ENCODE measurements at regions not wholly inside any gene's neighbourhood (a gene's known extent, or its start where the extent isn't known, plus 50 kb on each side); places are given as distances from the start of the nearest gene placed in this dataset.

- H3K27me3 ChIP-seq (ENCODE audit: insufficient read depth, low read length) = no peaks in the 10 kb centered on the region
- H3K9ac ChIP-seq (ENCODE audit: low read length) = no peak overlapping the region
- H3K4me3 ChIP-seq (ENCODE audit: insufficient read depth, low read depth, low read length) = no peak overlapping the region
- Mint-ChIP-seq H3K4me1 (ENCODE audit: low read depth, unreplicated experiment) (no peaks in the 10 kb centered on the region), H3K27ac (ENCODE audit: unreplicated experiment) (no peak overlapping the region), H3K9me3 (ENCODE audit: unreplicated experiment) (no peaks in the 10 kb centered on the region), H3K27me3 (ENCODE audit: low read depth, unreplicated experiment) (no peaks in the 10 kb centered on the region), H3K4me3 (ENCODE audit: unreplicated experiment) (no peak overlapping the region), H3K36me3 (ENCODE audit: low read depth, unreplicated experiment) (no peaks in the 10 kb centered on the region)
- H3K36me3 ChIP-seq (ENCODE audit: insufficient read depth, low read length) = no peaks in the 10 kb centered on the region
- FAIRE-seq (no peak), DNase-seq (ENCODE audit: low read depth) (no peak)
- no peaks in the 10 kb centered on the region for H4K20me1 ChIP-seq (ENCODE audit: insufficient read depth, low read length)
- H2AFZ ChIP-seq (ENCODE audit: low read depth, low read length) = no peak overlapping the region
- no peaks in the 10 kb centered on the region for H3K9me3 ChIP-seq (ENCODE audit: insufficient read depth, low read depth, low read length)
- H3K4me2 ChIP-seq (ENCODE audit: low read length) = no peak overlapping the region
- no peak overlapping the region for H3K27ac ChIP-seq (ENCODE audit: low read depth, low read length)
- TF ChIP-seq CTCF (IDR thresholded peaks at IDR 0.05; ENCODE audit: insufficient read depth, low read depth, low read length) (no peak), EZH2 (IDR thresholded peaks at IDR 0.05; ENCODE audit: insufficient read depth, low read length) (no peak)
- no peaks in the 10 kb centered on the region for H3K79me2 ChIP-seq (ENCODE audit: insufficient read depth, low read length)
- H3K4me1 ChIP-seq (ENCODE audit: insufficient read depth, low read length) = no peaks in the 10 kb centered on the region
These were observed 260.9 kb upstream of the CHD6 start for GRCh38 chr20:41879123-41879522.

GRCh38 chr20:41877911-41878310 is 259.7 kb upstream of the CHD6 start:
- H3K9ac ChIP-seq (ENCODE audit: low read length) = no peak overlapping the region
- H3K4me1 Mint-ChIP-seq (ENCODE audit: low read depth, unreplicated experiment) = no peaks in the 10 kb centered on the region
- no peaks in the 10 kb centered on the region for H3K79me2 ChIP-seq (ENCODE audit: insufficient read depth, low read length)
- H2AFZ ChIP-seq (ENCODE audit: low read depth, low read length) = no peak overlapping the region
- H3K4me1 ChIP-seq (ENCODE audit: insufficient read depth, low read length) = no peaks in the 10 kb centered on the region
- no peak overlapping the region for H3K4me3 Mint-ChIP-seq (ENCODE audit: unreplicated experiment)
- no peaks in the 10 kb centered on the region for H3K27me3 ChIP-seq (ENCODE audit: insufficient read depth, low read length)
- no peaks in the 10 kb centered on the region for H3K36me3 Mint-ChIP-seq (ENCODE audit: low read depth, unreplicated experiment)
- no peak overlapping the region for H3K27ac Mint-ChIP-seq (ENCODE audit: unreplicated experiment)
- no peak overlapping the region for H3K27ac ChIP-seq (ENCODE audit: low read depth, low read length)
- no peaks in the 10 kb centered on the region for H3K27me3 Mint-ChIP-seq (ENCODE audit: low read depth, unreplicated experiment)
- H4K20me1 ChIP-seq (ENCODE audit: insufficient read depth, low read length) = no peaks in the 10 kb centered on the region
- H3K36me3 ChIP-seq (ENCODE audit: insufficient read depth, low read length) = no peaks in the 10 kb centered on the region
- H3K9me3 Mint-ChIP-seq (ENCODE audit: unreplicated experiment) = no peaks in the 10 kb centered on the region
- H3K4me3 ChIP-seq (ENCODE audit: insufficient read depth, low read depth, low read length) = no peak overlapping the region
- H3K9me3 ChIP-seq (ENCODE audit: insufficient read depth, low read depth, low read length) = peaks cover 5% of the 10 kb centered on the region
- TF ChIP-seq EZH2 (IDR thresholded peaks at IDR 0.05; ENCODE audit: insufficient read depth, low read length) (no peak), CTCF (IDR thresholded peaks at IDR 0.05; ENCODE audit: insufficient read depth, low read depth, low read length) (no peak)
- no peak for DNase-seq (ENCODE audit: low read depth)
- no peak for FAIRE-seq
- no peak overlapping the region for H3K4me2 ChIP-seq (ENCODE audit: low read length)

- H3K27ac ChIP-seq (ENCODE audit: low read depth, low read length) = no peak overlapping the region
- H3K4me3 ChIP-seq (ENCODE audit: insufficient read depth, low read depth, low read length) = no peak overlapping the region
- no peak for TF ChIP-seq CTCF (IDR thresholded peaks at IDR 0.05; ENCODE audit: insufficient read depth, low read depth, low read length)
- no peak for TF ChIP-seq EZH2 (IDR thresholded peaks at IDR 0.05; ENCODE audit: insufficient read depth, low read length)
- DNase-seq (ENCODE audit: low read depth) (no peak), FAIRE-seq (no peak)
- peaks cover 5% of the 10 kb centered on the region for H3K9me3 ChIP-seq (ENCODE audit: insufficient read depth, low read depth, low read length)
- Mint-ChIP-seq H3K27me3 (ENCODE audit: low read depth, unreplicated experiment) (no peaks in the 10 kb centered on the region), H3K4me3 (ENCODE audit: unreplicated experiment) (no peak overlapping the region), H3K9me3 (ENCODE audit: unreplicated experiment) (no peaks in the 10 kb centered on the region), H3K36me3 (ENCODE audit: low read depth, unreplicated experiment) (no peaks in the 10 kb centered on the region), H3K27ac (ENCODE audit: unreplicated experiment) (no peak overlapping the region), H3K4me1 (ENCODE audit: low read depth, unreplicated experiment) (no peaks in the 10 kb centered on the region)
- H3K9ac ChIP-seq (ENCODE audit: low read length) = no peak overlapping the region
- no peaks in the 10 kb centered on the region for H3K4me1 ChIP-seq (ENCODE audit: insufficient read depth, low read length)
- H2AFZ ChIP-seq (ENCODE audit: low read depth, low read length) = no peak overlapping the region
- no peaks in the 10 kb centered on the region for H3K36me3 ChIP-seq (ENCODE audit: insufficient read depth, low read length)
- H3K4me2 ChIP-seq (ENCODE audit: low read length) = no peak overlapping the region
- no peaks in the 10 kb centered on the region for H3K27me3 ChIP-seq (ENCODE audit: insufficient read depth, low read length)
- H3K79me2 ChIP-seq (ENCODE audit: insufficient read depth, low read length) = no peaks in the 10 kb centered on the region
- H4K20me1 ChIP-seq (ENCODE audit: insufficient read depth, low read length) = no peaks in the 10 kb centered on the region
These were observed 256.5 kb upstream of the CHD6 start for GRCh38 chr20:41874658-41875057.
